PC-9 (cell line): ENCODE measurements at regions not wholly inside any gene's neighbourhood (a gene's known extent, or its start where the extent isn't known, plus 50 kb on each side); places are given as distances from the start of the nearest gene placed in this dataset.

Source experiments
- BruUV-seq: library from RNA; stranded (reverse); fragments of 400-500 nt; replicated peaks from 2 replicates; lab custom pipeline; 2021; lab: Mats Ljungman, UMichigan
- CTCF ChIA-PET: fragments of 300-600 bp; sonication (Branson Sonifier 250); formaldehyde crosslinking; loops from one replicate; lab custom pipeline; 2022; ENCODE audit warnings: antibody characterized with exemption; lab: Charles Lee
- POLR2A ChIA-PET: fragments of 300-600 bp; sonication (Branson Sonifier 250); formaldehyde crosslinking; loops from one replicate; lab custom pipeline; 2022; ENCODE audit warnings: antibody characterized with exemption; ENCODE audit not compliant: unreplicated experiment; lab: Charles Lee
- DNase-seq, 2 experiments: peaks; one replicate each; pipeline versions ENCODE4 v3.0.0 to v3.0.0-alpha.2; 2015 to 2022; ENCODE audit warnings: mixed read lengths in 1 of 2
- H2AFZ ChIP-seq: fragments of 200-600 bp; sonication (generic); 2 replicates; pipeline ENCODE4 v1.8.1; 2017; ENCODE audit warnings: antibody characterized with exemption
- H3F3A ChIP-seq: fragments of 200-600 bp; sonication (generic); 2 replicates; pipeline ENCODE4 v1.8.1; 2017; ENCODE audit warnings: antibody characterized with exemption, mild to moderate bottlenecking, low read depth; ENCODE audit not compliant: insufficient read depth
- H3K27ac ChIP-seq: fragments of 200-600 bp; sonication (generic); 2 replicates; pipeline ENCODE4 v1.6.1; 2016; ENCODE audit warnings: mixed run types
- H3K27me3 ChIP-seq: fragments of 200-600 bp; sonication (generic); 2 replicates; pipeline ENCODE4 v1.6.1; 2016; ENCODE audit warnings: low read depth, mixed run types; ENCODE audit not compliant: insufficient read depth
- H3K36me3 ChIP-seq: fragments of 200-600 bp; sonication (generic); 2 replicates; pipeline ENCODE4 v1.6.1; 2016; ENCODE audit warnings: low read depth, mixed run types
- H3K4me1 ChIP-seq: fragments of 200-600 bp; sonication (generic); replicated peaks from 2 replicates; pipeline ENCODE4 v1.6.1; 2016; ENCODE audit warnings: mixed run types; ENCODE audit not compliant: insufficient read depth
- H3K4me2 ChIP-seq: fragments of 200-600 bp; sonication (generic); 2 replicates; pipeline ENCODE4 v1.6.1; 2017; ENCODE audit warnings: mixed run types
- H3K4me3 ChIP-seq: fragments of 200-600 bp; sonication (generic); 2 replicates; pipeline ENCODE4 v1.6.1; 2016; ENCODE audit warnings: mixed run types
- H3K79me2 ChIP-seq: fragments of 200-600 bp; sonication (generic); 2 replicates; pipeline ENCODE4 v1.6.1; 2017; ENCODE audit warnings: low read depth, mixed run types
- H3K9me2 ChIP-seq: fragments of 200-600 bp; sonication (generic); 2 replicates; pipeline ENCODE4 v1.8.1; 2017; ENCODE audit warnings: mild to moderate bottlenecking; ENCODE audit not compliant: insufficient read depth
- H3K9me3 ChIP-seq: fragments of 200-600 bp; sonication (generic); 2 replicates; pipeline ENCODE4 v1.8.1; 2016; ENCODE audit warnings: low read depth; ENCODE audit not compliant: insufficient read depth
- H4K20me1 ChIP-seq: fragments of 200-600 bp; sonication (generic); 2 replicates; pipeline ENCODE4 v1.8.1; 2017; ENCODE audit not compliant: insufficient read depth
- EZH2 ChIP-seq: fragments of 200-600 bp; sonication (generic); IDR thresholded peaks from 2 replicates; pipeline ENCODE4 v1.8.0; 2017; ENCODE audit warnings: antibody characterized with exemption, low read depth
- intact Hi-C: fragments of 100-400 bp; cut with micrococcal nuclease; formaldehyde crosslinking; loops from one replicate; pipeline ENCODE4 v1.10.0; 2022; ENCODE audit not compliant: unreplicated experiment
- TF ChIP-seq, protein P1 (sequence below): fragments of 200-600 bp; sonication (generic); conservative IDR thresholded peaks from 2 replicates; pipeline ENCODE4 v1.6.1; 2017; ENCODE audit warnings: mixed run types, antibody characterized with exemption, mild to moderate bottlenecking, moderate library complexity

GRCh38 chr10:88067737-88068136 lies 204.3 kb downstream of the PTEN start:
- H3K9me2 ChIP-seq: no peaks in the 10 kb centered on the region
- no peaks in the 10 kb centered on the region for H3K27me3 ChIP-seq
- no peak overlapping the region for H2AFZ ChIP-seq
- no peak overlapping the region for H3K27ac ChIP-seq
- H3K4me2 ChIP-seq: no peak overlapping the region
- no peak for DNase-seq
- CTCF ChIA-PET: no interaction called here
- intact Hi-C loops: no loop called here
- no peaks in the 10 kb centered on the region for H3K9me3 ChIP-seq
- H4K20me1 ChIP-seq: no peaks in the 10 kb centered on the region
- H3K79me2 ChIP-seq: no peaks in the 10 kb centered on the region
- no peaks in the 10 kb centered on the region for H3F3A ChIP-seq
- BruUV-seq: no TSS peak
- H3K4me1 ChIP-seq: peaks cover 8% of the 10 kb centered on the region; the same call in 1 of the 2 replicates
- no peak overlapping the region for H3K4me3 ChIP-seq
- POLR2A ChIA-PET: no interaction called here
- no peaks in the 10 kb centered on the region for H3K36me3 ChIP-seq
- no peak for TF ChIP-seq EZH2
- TF ChIP-seq, protein P1, sequence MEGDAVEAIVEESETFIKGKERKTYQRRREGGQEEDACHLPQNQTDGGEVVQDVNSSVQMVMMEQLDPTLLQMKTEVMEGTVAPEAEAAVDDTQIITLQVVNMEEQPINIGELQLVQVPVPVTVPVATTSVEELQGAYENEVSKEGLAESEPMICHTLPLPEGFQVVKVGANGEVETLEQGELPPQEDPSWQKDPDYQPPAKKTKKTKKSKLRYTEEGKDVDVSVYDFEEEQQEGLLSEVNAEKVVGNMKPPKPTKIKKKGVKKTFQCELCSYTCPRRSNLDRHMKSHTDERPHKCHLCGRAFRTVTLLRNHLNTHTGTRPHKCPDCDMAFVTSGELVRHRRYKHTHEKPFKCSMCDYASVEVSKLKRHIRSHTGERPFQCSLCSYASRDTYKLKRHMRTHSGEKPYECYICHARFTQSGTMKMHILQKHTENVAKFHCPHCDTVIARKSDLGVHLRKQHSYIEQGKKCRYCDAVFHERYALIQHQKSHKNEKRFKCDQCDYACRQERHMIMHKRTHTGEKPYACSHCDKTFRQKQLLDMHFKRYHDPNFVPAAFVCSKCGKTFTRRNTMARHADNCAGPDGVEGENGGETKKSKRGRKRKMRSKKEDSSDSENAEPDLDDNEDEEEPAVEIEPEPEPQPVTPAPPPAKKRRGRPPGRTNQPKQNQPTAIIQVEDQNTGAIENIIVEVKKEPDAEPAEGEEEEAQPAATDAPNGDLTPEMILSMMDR: no peak

DNA sequence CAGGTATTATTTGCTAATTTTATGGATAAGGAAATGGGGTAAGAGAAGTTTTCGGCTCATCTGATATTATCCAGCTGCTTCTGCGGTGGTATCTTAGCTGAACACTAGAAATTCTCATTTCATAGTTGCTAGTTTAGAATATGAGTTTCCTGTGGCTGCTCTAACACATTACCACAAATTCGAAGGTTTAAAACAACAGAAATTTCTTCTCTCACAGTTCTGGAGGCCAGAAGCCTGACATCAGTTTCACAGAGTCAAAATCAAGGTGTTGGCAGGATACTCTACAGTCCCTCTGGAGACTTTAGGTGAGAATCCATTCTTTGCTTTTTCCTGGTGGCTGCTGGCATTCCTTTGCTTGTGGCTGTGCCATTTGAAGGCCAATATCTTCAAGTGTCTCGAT lies 205.9 kb downstream of the PTEN start:
- Histone ChIP-seq H3K4me1 (no peaks in the 10 kb centered on the region), H2AFZ (no peak overlapping the region), H3K27ac (no peak overlapping the region), H3K4me3 (no peak overlapping the region), H3K79me2 (no peaks in the 10 kb centered on the region), H3K4me2 (no peak overlapping the region), H3K36me3 (no peaks in the 10 kb centered on the region), H3F3A (no peaks in the 10 kb centered on the region), H3K9me2 (no peaks in the 10 kb centered on the region), H4K20me1 (no peaks in the 10 kb centered on the region), H3K9me3 (no peaks in the 10 kb centered on the region), H3K27me3 (no peaks in the 10 kb centered on the region)
- DNase-seq: no peak
- no TSS peak for BruUV-seq
- intact Hi-C loops: no loop called here
- POLR2A ChIA-PET: no interaction called here
- TF ChIP-seq EZH2: no peak
- TF ChIP-seq, protein P1: no peak
- CTCF ChIA-PET: no interaction called here

DNA sequence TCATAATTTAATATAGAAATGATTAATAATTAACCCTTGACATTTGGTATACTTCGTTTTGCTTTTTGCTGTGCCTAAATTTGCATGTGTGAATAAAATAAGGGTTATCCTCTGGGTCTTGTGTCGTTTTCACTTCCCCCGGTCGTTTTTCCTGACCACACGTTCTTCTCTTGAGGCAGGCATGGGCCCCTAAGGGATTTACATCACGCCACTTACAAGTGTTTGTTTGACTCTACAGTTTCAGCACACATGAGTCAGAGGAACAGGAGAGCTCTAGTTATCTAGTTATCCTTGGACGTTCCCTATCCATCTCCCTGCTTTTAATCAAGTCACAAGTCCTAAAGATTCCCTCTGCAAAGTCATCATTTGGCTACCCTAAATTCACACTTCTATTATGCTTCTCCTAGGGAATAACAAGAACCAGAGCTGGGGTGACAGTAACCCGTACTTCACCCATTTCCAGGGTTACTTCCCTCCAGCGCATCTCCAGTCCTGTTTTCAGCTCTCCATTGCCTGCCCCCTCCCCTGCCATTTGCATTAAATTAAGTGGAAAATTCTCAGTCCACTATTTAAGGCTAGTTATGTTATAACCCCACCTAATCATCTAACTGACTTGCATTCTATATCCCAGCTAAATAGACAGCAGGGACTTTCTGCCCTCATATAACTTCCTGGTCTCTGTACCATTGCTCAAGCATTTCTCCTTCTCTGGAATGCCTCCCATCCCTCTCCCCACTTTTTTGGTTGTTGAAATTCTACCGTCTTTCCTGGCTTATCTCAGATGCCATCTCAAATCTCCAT lies 206.9 kb downstream of the PTEN start:
- H2AFZ ChIP-seq: no peak overlapping the region
- no peak overlapping the region for H3K27ac ChIP-seq
- H3K36me3 ChIP-seq: no peaks in the 10 kb centered on the region
- H3K27me3 ChIP-seq: no peaks in the 10 kb centered on the region
- ChIA-PET CTCF (no interaction called here), POLR2A (no interaction called here)
- TF ChIP-seq EZH2: no peak
- TF ChIP-seq, protein P1: no peak
- DNase-seq: no peak
- no peaks in the 10 kb centered on the region for H3K9me2 ChIP-seq
- no peak overlapping the region for H3K4me3 ChIP-seq
- no TSS peak for BruUV-seq
- no peaks in the 10 kb centered on the region for H3K9me3 ChIP-seq
- H3K4me2 ChIP-seq: no peak overlapping the region
- H3F3A ChIP-seq: no peaks in the 10 kb centered on the region
- intact Hi-C loops: no loop called here
- no peaks in the 10 kb centered on the region for H3K4me1 ChIP-seq
- no peaks in the 10 kb centered on the region for H3K79me2 ChIP-seq
- no peaks in the 10 kb centered on the region for H4K20me1 ChIP-seq
